Eye (tissue), 1 donor: ENCODE measurements at regions not wholly inside any gene's neighbourhood (a gene's known extent, or its start where the extent isn't known, plus 50 kb on each side); places are given as distances from the start of the nearest gene placed in this dataset.

Source experiments
- DNase-seq: peaks from one replicate; pipeline ENCODE4 v3.0.0-alpha.2; 2015

DNA sequence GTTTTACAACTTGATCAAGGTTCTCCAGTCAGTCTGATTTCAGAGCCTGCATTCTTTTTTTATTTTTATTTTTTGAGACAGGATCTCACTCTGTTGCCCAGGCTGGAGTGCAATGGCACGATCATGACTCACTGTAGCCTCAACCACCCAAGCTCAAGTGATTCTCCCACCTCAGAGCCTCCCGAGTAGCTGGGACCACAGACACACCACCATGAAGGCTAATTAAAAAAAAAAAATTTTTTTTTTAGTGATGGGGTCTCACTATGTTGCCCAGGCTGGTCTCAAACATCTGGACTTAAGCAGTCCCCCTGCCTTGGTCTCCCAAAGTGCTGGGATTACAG lies 117.2 kb upstream of the NAV2 start:
- DNase-seq: no peak

DNA sequence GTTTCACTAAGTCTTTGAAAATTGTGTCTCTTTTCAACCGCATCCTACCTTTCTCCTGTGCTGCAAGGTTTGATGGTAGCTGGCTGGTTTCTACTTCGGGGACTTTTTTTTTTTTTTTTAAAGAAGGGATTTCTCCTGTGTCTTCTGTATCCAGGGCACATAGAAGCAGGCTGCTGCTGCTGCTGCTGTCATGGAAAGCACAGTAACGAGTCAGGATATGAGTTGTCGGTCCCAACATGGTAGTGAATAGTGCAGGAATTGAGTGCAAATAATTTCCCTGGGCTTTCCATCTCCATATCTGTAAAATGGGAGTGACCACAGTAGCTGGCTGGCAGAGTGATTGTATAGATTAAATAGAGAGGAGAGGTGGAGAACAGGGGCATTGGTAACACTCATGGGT lies 118.3 kb upstream of the NAV2 start:
- no peak for DNase-seq

DNA sequence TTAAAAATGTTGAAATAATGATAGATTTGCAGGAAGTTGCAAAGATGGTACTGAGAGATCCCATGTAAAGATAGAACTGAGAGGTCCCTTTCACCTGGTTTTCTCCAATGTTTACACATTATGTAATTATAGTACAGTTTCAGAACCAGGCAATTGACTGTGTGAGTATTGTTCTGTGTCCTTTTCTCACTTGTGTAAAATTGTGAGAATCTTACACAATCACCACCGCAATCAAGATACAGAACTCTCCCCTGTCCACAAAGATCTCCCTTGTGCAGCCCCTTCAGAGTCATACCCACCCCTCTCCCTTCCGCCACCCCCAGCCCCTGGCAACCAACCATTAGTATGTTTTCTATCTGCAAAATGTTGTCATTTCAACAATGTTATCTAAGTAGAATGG lies 119.8 kb upstream of the NAV2 start:
- DNase-seq: no peak

DNA sequence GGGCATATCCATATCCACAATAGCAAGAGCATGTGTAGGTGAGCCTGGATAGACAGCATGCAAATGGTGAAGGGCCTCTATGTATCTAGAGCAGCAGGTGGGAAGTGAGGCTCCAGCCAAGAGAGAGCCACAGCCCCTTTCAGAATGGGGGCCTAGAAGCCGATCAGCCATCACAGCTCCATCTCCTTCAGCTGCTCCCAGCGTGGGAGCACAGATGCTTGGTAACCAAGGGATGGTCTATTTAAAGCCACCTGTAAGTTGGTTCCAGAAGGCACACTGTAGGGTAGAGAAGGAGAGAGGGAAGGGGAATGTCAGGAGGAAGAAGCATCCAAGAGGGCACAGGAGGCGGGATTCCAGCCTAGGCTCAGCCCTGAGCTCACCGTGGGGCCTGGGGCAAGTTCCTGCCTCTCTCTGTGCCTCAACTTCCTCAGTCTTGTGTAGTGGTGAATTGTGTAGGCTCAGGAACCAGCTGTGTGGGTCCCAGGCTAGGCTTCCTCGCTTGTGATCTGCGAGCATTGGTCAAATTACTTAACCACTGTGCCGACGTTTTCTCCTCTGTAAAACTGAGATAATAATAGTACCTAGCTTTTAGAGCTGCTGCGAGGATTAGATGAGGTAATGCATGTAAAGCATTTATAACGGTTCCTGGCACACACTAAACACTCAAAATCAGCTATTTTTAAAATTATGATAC lies 122.9 kb upstream of the NAV2 start:
- no peak for DNase-seq

DNA sequence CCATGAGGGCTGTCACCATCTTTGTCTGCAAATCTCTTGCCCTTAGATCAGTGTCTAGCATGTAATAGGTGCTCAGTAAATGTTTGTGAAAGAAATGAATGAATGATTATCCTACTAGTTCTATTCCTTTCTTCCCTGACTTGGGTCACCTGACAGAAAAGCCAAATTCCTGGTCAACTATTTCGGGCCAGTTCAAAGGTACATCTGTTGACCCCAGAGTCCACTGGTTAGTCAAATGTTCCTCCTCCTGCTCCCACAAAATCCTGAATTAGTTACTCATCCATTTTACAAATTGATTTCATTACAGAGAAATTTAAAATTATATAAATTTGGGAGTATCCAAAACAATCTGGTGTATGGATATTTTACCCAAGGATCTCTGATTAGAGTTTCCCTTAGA lies 124.7 kb upstream of the NAV2 start:
- DNase-seq: no peak

DNA sequence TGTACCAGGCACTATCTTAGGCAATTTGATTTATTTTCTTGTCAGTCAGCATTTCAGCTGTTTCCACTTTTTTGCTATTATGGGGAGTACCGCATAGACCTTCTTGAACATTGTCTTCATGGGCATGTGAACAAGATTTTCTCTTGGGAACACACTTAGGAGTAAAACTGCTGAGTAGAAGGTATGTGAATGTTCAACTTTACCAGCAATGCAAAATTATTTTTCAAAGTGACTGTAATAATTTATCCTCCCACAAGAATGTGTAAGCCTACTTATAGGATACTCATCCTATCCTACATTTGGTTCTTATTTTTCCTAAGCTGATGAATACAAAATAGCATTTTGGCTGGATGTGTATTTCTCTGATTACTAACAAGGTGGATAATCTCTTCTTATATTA lies 132.0 kb upstream of the NAV2 start:
- no peak for DNase-seq

DNA sequence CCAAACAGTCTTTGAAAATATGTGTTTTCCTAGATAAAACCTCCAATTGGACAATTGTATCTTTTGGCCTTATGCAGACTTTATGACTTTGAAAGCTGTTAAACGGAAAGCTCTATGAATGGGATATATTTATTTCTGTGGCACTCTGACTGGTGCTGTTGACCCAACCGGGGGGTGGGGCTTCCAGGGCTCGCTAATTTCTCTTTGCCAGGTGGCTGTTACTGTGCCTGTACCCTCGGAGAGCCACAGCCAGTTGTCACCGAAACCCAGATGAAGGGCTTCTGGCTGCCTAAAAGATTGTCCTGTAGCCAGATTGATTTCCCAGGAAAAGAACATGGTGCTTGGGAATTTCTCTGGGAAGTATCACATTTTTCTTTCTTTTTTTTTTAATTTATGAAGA lies 132.7 kb upstream of the NAV2 start:
- no peak for DNase-seq

DNA sequence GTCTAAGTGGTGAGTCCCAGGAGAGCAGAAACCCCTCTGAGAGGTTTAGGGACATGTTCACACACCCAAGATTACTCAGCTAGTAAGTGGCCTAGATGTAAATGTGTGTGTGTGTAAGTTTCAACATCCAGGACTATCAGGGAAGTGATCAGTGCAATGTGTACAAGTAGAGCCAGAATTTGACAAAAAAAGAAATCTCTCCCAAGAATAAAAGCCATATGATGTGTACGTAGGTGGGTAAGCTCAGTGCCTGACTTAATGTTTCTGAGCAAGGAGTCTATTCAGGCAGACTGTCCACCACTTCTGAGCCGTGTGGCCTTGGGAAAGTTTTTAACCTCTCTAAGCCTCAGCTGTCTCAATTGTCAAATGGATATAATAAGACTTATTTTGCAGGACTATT lies 133.8 kb upstream of the NAV2 start:
- no peak for DNase-seq

DNA sequence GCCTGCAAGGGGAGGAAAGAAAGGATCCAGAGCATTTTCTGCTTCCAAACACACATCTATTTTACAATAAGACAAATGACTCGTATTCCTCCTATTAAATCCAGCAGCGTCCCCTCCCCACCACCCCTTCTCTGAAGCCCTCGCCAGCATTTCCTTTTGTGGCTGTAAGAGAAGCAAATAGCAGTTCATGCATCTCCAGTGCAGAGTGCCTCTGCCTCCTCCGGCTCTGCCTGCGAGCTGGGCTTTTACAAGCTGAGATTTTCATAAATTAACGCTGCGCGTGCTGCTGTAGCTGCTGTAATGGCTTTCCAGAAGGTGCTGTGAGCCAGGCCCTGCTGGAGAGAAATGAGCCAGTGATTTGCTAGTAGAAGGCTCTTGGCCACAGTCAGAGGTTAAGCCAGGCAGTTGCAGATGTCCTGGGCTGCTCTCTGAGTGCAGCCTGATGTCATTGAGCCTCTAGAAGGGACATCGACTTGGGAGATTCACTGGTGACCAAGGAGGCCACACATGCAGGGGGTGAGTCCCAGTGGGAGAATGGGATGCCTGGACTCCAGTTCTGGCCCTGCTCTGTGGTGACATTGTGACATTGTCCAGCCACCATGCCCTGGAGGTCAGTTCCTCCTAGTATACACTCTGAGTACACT lies 134.5 kb upstream of the NAV2 start:
- DNase-seq: peak; percentile 54

DNA sequence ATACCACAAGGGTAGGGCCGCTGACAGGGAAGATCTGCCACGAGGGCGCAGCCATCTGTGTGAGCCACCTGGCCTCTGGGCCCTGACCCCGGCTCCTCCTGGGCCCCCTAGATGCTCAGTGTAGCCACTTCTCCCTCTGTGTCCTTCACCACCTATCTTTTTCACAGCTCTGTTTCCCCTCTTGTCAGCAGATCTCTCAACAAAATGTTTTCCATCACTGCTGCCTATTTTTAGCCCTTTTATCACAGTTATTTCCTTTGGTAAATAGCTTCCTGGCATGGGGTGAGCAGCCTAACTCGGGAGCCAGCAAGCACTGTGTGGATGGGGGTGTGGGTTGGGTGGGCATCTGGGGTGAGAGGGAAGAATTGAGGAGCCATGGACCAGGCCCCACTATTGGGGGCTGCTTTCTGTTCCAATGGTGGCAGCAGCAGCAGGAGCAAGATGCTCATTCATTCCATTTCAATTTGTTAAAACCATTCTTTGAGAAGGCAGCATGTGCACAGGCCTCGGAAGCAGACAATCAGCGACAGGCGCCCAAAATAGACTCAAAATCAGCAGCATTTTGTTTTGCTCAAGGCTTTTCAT lies 135.2 kb upstream of the NAV2 start:
- DNase-seq: no peak

DNA sequence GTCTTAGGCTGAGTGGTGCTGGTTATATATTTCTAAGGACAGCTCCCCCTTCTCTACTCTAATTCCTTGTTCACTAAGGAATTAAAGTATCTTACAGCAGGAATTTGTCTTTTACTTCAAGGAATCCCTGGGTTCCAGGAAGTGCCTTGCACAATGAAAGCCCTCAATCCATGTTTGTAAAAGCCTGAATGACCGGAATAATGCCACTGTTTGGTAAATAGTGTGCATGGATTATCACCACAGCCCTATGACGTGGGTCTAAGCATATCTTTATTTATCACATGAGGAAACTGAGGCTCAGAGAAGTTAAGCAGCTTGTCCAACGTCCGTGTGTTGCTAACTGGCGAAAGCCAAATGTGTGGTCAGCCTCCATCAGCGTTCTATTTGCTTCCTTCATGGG lies 135.7 kb upstream of the NAV2 start:
- no peak for DNase-seq

DNA sequence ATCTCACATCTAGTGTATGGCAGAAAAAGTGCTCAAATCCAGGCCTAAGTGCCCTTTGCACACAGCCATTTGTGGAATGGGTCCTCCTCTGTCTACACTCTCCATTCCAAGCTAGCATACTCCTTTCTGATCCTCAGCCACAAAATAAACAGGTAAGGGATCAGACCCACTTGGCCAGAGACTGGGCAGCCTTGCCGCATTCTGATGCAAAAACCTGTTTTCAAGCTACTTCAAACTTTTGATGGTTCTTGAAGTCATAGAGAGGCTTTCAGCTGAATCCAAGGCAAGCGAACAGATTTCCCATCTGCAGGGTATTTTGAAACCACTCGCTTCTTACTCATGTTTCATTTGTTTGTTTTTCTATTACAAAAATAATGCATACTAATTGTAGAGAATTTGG lies 136.6 kb upstream of the NAV2 start:
- DNase-seq: no peak

DNA sequence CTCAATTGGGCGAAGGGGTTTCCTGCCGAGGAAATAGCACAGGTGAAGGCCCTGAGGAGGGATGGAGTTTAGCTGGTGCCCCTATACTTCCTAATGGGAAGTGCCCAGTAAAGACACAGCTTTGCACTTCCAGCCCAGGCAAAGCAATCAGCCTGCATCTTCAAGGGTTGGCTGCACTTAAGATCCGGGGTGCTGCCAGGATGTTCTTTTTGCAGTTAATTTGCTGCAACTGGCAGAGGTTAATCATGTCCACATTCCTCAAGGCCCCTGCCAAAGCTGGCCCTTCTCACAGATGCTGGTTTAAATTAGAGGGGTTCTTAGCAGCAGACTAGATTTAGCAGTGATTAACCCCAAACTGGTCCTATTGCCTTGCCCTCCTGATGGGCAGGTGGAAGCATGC lies 137.7 kb upstream of the NAV2 start:
- no peak for DNase-seq

DNA sequence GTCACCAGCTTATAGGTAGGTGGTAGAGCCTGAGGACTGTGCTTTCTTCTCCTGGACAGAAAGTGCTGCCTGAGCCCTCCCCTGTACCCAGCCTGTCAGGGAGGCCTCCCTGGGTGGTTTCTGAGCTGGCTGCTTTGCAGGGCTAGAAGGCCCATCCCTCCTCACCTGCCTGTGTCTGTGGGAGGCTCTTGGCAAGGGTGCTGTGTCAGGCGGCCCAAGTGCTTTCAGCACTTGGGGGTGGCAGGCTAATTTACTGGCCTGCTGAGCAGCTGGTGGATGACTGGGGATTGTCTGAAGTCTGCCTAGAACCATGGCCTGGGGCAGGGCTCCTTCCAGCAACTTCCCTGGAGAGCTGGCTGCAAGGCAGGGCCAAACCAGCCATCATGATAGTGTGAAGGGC lies 139.0 kb upstream of the NAV2 start:
- no peak for DNase-seq

DNA sequence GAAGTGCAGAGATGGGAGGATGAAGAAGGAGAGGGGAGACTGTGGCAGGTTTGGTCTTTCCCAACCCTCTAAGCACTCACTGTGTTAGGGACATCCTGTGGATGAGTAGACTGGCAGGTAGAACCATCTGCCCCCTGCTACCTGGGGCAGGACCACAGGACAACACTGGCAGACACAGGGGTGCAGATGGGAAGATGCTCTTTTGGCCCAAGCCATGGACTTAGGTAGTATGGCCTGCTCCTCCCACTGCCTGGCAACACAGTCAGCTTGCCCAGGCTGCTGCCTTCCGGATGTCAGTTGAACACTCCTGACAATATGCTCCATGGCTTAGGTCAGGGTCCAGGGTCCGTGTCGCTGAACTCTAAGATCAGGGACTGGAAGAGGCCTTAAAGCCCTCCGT lies 140.7 kb upstream of the NAV2 start:
- no peak for DNase-seq

DNA sequence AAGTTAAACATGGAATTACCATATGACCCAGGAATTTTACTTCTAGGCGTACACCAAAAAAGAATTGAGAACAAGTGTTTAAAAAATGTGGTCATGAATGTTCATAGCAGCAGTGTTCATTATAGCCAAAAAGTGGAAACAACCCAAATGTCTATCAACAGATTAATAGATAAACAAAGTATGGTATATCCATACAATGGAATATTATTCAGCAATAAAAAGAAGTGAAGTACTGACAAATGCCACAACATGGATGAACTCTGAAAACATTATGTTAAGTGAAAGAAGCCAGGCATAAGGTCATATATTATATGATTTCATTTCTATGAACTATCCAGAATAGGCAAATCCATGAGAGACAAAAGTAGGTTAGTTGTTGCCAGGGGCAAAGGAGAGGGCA lies 141.7 kb upstream of the NAV2 start:
- DNase-seq: no peak

DNA sequence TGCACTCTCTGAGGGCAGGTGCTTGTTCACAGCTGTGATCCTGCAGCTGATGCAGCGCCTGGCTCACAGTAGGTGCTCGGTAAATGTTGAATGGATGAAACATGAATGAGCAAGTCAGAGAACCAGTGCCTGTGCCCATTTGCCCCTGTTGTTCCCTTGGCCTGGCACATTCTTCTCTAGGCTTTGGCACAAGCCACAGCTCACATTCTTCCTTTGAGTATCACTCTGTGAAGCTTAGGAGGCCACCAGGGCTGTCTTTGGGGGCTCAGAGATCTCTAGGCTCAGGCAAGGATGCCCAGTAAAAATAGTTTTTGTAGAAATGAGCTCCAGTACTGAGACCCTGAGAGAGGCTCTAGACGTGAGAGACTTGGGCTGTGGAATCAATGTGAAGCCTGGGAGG lies 144.6 kb upstream of the NAV2 start:
- no peak for DNase-seq

DNA sequence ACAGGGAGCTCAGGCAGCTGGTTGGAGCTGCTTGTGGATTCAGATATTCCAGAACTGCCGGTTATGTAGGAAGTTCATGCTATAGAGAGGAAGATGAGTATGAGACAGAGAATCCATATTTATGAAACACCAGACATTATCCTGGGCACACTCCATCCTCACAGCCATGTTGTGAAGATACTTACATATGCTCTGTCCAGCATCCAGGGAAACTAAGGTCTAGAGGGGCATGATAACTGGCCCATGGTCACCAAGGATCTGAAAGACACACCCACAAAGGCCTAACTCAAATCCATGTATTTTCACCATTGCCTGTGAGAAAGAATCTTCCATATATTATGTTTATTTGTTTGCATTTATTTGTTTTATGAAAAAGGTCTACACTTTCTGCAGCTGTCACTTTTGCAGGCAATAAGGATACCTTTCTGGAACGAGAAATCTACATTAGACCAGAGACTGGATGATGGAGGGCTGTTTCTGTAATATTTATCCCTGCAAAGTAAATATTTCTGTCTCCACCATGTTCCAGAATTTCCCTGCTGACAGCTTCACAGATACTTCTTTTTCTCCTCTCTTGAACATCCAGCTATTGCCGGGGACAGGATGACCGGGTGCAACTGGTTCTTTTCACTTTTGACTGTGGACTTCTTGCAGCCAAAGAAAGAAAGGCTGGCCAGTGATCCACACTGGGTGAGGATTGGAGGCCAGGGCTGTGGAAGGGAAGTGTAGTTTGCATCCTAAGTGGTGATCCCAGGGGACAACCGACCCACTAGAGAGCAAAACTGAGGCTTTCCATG lies 145.9 kb upstream of the NAV2 start:
- DNase-seq: no peak

DNA sequence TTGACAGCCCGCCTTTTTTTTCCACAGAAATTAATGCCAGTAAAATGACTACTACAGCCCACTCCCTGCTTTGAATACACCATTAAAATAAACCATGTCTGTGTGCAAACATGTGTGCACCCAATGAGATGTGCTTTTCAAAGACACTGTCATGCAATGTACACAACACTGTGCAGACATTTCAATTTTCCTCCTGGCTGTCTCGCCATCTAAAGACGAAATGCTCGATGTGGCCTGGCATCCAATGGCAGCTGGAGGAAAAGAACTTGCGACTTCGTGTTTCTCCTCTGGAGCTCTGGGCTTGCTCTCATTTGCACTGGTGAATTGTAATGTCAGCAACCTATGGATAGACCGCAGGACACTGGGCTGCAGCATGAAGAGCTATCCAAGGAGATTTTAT lies 147.0 kb upstream of the NAV2 start:
- DNase-seq: no peak

DNA sequence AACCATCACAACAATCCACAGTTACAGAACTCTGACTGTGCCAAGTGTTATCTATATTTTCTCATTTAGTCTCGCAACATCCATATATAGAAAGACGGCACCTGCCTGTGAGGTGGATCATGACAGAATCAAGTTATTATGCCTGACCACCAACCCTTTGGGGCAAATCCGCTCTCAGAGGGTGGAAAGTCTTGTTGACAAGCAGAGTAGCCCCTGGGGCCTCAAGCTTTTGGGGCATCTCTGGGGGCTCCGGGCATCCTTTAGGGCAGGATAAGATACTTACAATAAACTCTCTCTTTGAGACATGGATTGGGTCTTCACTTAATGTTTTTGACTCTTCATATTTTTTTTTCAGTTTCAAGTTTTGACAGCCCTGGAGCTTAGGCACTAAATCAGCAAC lies 150.5 kb upstream of the NAV2 start:
- no peak for DNase-seq

DNA sequence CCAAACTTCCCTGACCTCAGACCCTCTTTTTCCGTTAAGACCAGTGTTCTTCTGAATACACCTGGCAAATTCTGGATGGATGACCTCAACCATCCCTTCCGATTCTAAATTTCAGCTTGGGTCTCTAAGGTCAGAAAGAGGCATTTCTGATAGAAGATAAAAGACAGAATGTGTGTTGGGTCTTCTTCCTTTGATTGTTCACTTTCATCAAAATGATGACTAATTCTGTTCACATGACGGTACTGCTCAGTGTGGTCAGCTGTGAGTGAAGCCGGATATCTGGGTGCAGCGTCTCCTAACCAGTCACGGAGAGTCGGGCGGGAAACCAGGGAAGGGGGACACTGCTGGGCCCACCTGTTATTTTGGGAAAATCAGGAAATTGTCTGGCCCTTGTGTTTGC lies 151.6 kb upstream of the NAV2 start:
- DNase-seq: no peak

DNA sequence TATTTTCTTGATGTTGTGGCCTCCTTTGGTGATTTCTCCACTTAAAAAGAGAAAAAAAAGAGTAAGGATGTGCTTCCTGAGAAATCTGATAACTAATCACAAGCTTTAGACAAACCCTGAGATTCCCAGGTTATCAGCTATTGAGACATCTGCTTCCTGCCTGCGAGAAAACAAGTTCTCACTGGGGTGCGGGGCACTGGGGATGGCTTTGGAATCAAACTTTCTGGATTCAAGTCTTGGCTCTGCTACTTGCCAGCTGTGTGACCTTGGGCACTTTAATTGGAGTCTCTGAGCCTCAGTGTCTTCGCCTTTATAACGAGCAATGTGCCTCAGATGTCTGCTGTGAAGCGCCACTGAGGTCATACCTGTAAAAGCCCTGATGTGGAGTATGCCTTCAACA lies 152.5 kb upstream of the NAV2 start:
- DNase-seq: no peak

DNA sequence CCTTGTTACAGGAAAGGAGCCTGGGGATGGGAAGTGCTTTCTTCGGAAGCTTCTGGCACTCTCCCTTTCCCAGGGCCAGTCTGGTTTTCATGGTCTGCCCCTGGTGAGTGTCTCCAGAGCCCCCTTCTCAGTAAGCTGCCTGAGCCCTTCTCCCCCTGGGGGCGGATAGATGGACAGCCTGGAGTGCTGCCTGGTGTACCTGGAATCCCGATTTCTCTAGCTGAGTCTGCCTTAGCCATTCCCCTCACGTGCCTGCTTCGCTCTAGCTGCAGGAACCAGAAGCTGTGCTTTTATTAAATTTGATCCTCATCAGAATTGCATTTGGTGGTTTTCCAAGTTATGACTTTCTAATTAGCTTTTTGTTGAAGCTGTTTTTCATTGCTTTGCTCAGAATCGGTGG lies 152.9 kb upstream of the NAV2 start:
- no peak for DNase-seq
